DMS53 treated with DMSO at 0.1 percent for 48 hours (cell line): ENCODE measurements at regions not wholly inside any gene's neighbourhood (a gene's known extent, or its start where the extent isn't known, plus 50 kb on each side); places are given as distances from the start of the nearest gene placed in this dataset.
A peak's percentile ranks its signal among the peaks of the same experiment; 100 is the strongest.
"Not testable (repeated sequence)": the region's sequence is repeated elsewhere in the genome, so short reads cannot be mapped to it uniquely, and the experiment has no call there.

Experiments used
- DNase-seq: peaks from one replicate; lab custom pipeline; 2025; ENCODE audit not compliant: unreplicated experiment; lab: John Stamatoyannopoulos, UW

GRCh38 chr14:71752111-71752738 lies 180.0 kb upstream of the RGS6 start:
- DNase-seq, result no peak

GRCh38 chr14:71753126-71753830 lies 179.0 kb upstream of the RGS6 start:
- peak; percentile 47 for DNase-seq

- DNase-seq, result no peak
Measured at GRCh38 chr14:71753976-71754375, 178.3 kb upstream of the RGS6 start.

- no peak for DNase-seq
Measured at GRCh38 chr14:71754422-71755095, 177.7 kb upstream of the RGS6 start.

- no peak for DNase-seq
Measured at GRCh38 chr14:71758229-71758951, 173.8 kb upstream of the RGS6 start.

- DNase-seq, result no peak
Measured at GRCh38 chr14:71762575-71762974, 169.7 kb upstream of the RGS6 start.

GRCh38 chr14:71764701-71765382 lies 167.4 kb upstream of the RGS6 start:
- DNase-seq, result no peak

- no peak for DNase-seq
Measured at GRCh38 chr14:71765505-71765904, 166.7 kb upstream of the RGS6 start.

- no peak for DNase-seq
Measured at GRCh38 chr14:71770431-71770830, 161.8 kb upstream of the RGS6 start.

- DNase-seq, result not testable (repeated sequence)
Measured at GRCh38 chr14:71771421-71771820, 160.8 kb upstream of the RGS6 start.

GRCh38 chr14:71771996-71772395 lies 160.2 kb upstream of the RGS6 start:
- not testable (repeated sequence) for DNase-seq

- DNase-seq, result no peak
Measured at GRCh38 chr14:71773898-71774481, 158.2 kb upstream of the RGS6 start.

GRCh38 chr14:71776471-71777360 lies 155.5 kb upstream of the RGS6 start:
- DNase-seq, result no peak

GRCh38 chr14:71780075-71780474 lies 152.2 kb upstream of the RGS6 start:
- no peak for DNase-seq

- no peak for DNase-seq
Measured at GRCh38 chr14:71780822-71781221, 151.4 kb upstream of the RGS6 start.

- DNase-seq, result no peak
Measured at GRCh38 chr14:71783088-71783487, 149.1 kb upstream of the RGS6 start.

GRCh38 chr14:71783786-71784185 lies 148.4 kb upstream of the RGS6 start:
- DNase-seq, result no peak

GRCh38 chr14:71789005-71789404 lies 143.2 kb upstream of the RGS6 start:
- no peak for DNase-seq

GRCh38 chr14:71799841-71800240 lies 132.4 kb upstream of the RGS6 start:
- DNase-seq, result no peak

- DNase-seq, result no peak
Measured at GRCh38 chr14:71800878-71801277, 131.4 kb upstream of the RGS6 start.
